ENCODE measurements at regions not wholly inside any gene's neighbourhood (a gene's known extent, or its start where the extent isn't known, plus 50 kb on each side); places are given as distances from the start of the nearest gene placed in this dataset.

- H3K4me2 ChIP-seq (ENCODE audit: low read depth, low read length, poor library complexity, severe bottlenecking), result no peak overlapping the region
- no peaks in the 10 kb centered on the region for H3K9me3 ChIP-seq (ENCODE audit: insufficient read depth, low read length)
- no peak overlapping the region for H3K4me3 ChIP-seq (ENCODE audit: insufficient read depth, low read length, poor library complexity, severe bottlenecking)
- H3K27me3 ChIP-seq (ENCODE audit: low read length), result no peaks in the 10 kb centered on the region
- no peak overlapping the region for H2AFZ ChIP-seq (ENCODE audit: low read depth, low read length, severe bottlenecking)
- H3K9me2 ChIP-seq (replicated peaks; ENCODE audit: insufficient read depth, low read length), result no peaks in the 10 kb centered on the region
- H3F3A ChIP-seq (ENCODE audit: insufficient read depth), result no peaks in the 10 kb centered on the region
- no peak overlapping the region for H3K9ac ChIP-seq (ENCODE audit: low read length)
- H3K79me2 ChIP-seq (ENCODE audit: insufficient read depth, low read length), result no peaks in the 10 kb centered on the region
- no peak overlapping the region for H3K27ac ChIP-seq (ENCODE audit: low read depth, low read length)
- no peak for TF ChIP-seq EZH2phosphoT487 (conservative IDR thresholded peaks at IDR 0.05; ENCODE audit: low read length)
- TF ChIP-seq CTCF (IDR thresholded peaks at IDR 0.05; ENCODE audit: insufficient read depth, low read length, poor library complexity, severe bottlenecking), result peak; percentile 17
- H4K20me1 ChIP-seq (ENCODE audit: low read depth, low read length), result no peaks in the 10 kb centered on the region
- no peaks in the 10 kb centered on the region for H3K36me3 ChIP-seq (ENCODE audit: low read length)
Measured at GRCh38 chr3:481680-482079, 285.1 kb downstream of the CHL1 start.

GRCh38 chr3:482479-482878 is 285.9 kb downstream of the CHL1 start:
- Histone ChIP-seq H3K27ac (ENCODE audit: low read depth, low read length) (no peak overlapping the region), H3K27me3 (ENCODE audit: low read length) (no peaks in the 10 kb centered on the region), H3K4me2 (ENCODE audit: low read depth, low read length, poor library complexity, severe bottlenecking) (no peak overlapping the region), H2AFZ (ENCODE audit: low read depth, low read length, severe bottlenecking) (no peak overlapping the region), H3K36me3 (ENCODE audit: low read length) (no peaks in the 10 kb centered on the region), H3K4me3 (ENCODE audit: insufficient read depth, low read length, poor library complexity, severe bottlenecking) (no peak overlapping the region), H3K9me3 (ENCODE audit: insufficient read depth, low read length) (no peaks in the 10 kb centered on the region), H3K9ac (ENCODE audit: low read length) (no peak overlapping the region), H3F3A (ENCODE audit: insufficient read depth) (no peaks in the 10 kb centered on the region), H3K79me2 (ENCODE audit: insufficient read depth, low read length) (no peaks in the 10 kb centered on the region), H3K9me2 (replicated peaks; ENCODE audit: insufficient read depth, low read length) (no peaks in the 10 kb centered on the region), H4K20me1 (ENCODE audit: low read depth, low read length) (no peaks in the 10 kb centered on the region)
- no peak for TF ChIP-seq EZH2phosphoT487 (conservative IDR thresholded peaks at IDR 0.05; ENCODE audit: low read length)

DNA sequence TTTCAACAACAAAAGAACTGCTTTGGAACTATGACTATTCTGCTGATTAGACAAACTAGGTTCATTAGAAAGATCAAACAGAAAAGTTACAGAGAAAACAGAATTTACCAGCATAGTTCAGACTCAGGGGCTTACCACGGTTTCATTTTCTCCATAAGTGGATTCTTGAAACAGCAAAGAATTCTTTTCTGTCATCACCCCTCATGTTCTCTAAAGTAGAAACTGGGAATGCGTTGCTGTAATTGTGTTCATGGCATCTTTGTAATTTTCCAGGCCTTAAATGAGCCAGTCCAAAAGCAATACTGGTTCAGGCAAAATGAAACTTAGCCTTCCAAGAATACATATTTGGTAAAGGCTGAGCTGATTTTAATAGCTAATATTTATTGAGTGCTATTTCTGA is 287.8 kb downstream of the CHL1 start:
- Histone ChIP-seq H3K4me3 (ENCODE audit: insufficient read depth, low read length, poor library complexity, severe bottlenecking) (no peak overlapping the region), H2AFZ (ENCODE audit: low read depth, low read length, severe bottlenecking) (no peak overlapping the region), H3K36me3 (ENCODE audit: low read length) (no peaks in the 10 kb centered on the region), H3K79me2 (ENCODE audit: insufficient read depth, low read length) (no peaks in the 10 kb centered on the region), H4K20me1 (ENCODE audit: low read depth, low read length) (no peaks in the 10 kb centered on the region), H3K9me3 (ENCODE audit: insufficient read depth, low read length) (no peaks in the 10 kb centered on the region), H3K4me2 (ENCODE audit: low read depth, low read length, poor library complexity, severe bottlenecking) (no peak overlapping the region), H3K9me2 (replicated peaks; ENCODE audit: insufficient read depth, low read length) (no peaks in the 10 kb centered on the region), H3F3A (ENCODE audit: insufficient read depth) (no peaks in the 10 kb centered on the region), H3K27me3 (ENCODE audit: low read length) (no peaks in the 10 kb centered on the region), H3K9ac (ENCODE audit: low read length) (no peak overlapping the region), H3K27ac (ENCODE audit: low read depth, low read length) (no peak overlapping the region)
- TF ChIP-seq EZH2phosphoT487 (conservative IDR thresholded peaks at IDR 0.05; ENCODE audit: low read length) (no peak), CTCF (IDR thresholded peaks at IDR 0.05; ENCODE audit: insufficient read depth, low read length, poor library complexity, severe bottlenecking) (no peak)

- H3F3A ChIP-seq (ENCODE audit: insufficient read depth), result no peaks in the 10 kb centered on the region
- H3K27ac ChIP-seq (ENCODE audit: low read depth, low read length), result no peak overlapping the region
- no peak for TF ChIP-seq CTCF (IDR thresholded peaks at IDR 0.05; ENCODE audit: insufficient read depth, low read length, poor library complexity, severe bottlenecking)
- no peak for TF ChIP-seq EZH2phosphoT487 (conservative IDR thresholded peaks at IDR 0.05; ENCODE audit: low read length)
- no peak overlapping the region for H3K9ac ChIP-seq (ENCODE audit: low read length)
- no peaks in the 10 kb centered on the region for H3K79me2 ChIP-seq (ENCODE audit: insufficient read depth, low read length)
- H3K27me3 ChIP-seq (ENCODE audit: low read length), result no peaks in the 10 kb centered on the region
- H2AFZ ChIP-seq (ENCODE audit: low read depth, low read length, severe bottlenecking), result no peak overlapping the region
- H3K9me3 ChIP-seq (ENCODE audit: insufficient read depth, low read length), result no peaks in the 10 kb centered on the region
- H4K20me1 ChIP-seq (ENCODE audit: low read depth, low read length), result no peaks in the 10 kb centered on the region
- H3K4me3 ChIP-seq (ENCODE audit: insufficient read depth, low read length, poor library complexity, severe bottlenecking), result no peak overlapping the region
- no peak overlapping the region for H3K4me2 ChIP-seq (ENCODE audit: low read depth, low read length, poor library complexity, severe bottlenecking)
- no peaks in the 10 kb centered on the region for H3K36me3 ChIP-seq (ENCODE audit: low read length)
- H3K9me2 ChIP-seq (replicated peaks; ENCODE audit: insufficient read depth, low read length), result no peaks in the 10 kb centered on the region
Measured at GRCh38 chr3:487614-488013, 291.1 kb downstream of the CHL1 start.
